ENCODE measurements at regions not wholly inside any gene's neighbourhood (a gene's known extent, or its start where the extent isn't known, plus 50 kb on each side); places are given as distances from the start of the nearest gene placed in this dataset.

- Histone ChIP-seq H3K36me3 (ENCODE audit: control insufficient read depth, insufficient read depth, low read length) (no peaks in the 10 kb centered on the region), H3K4me3 (replicated peaks; ENCODE audit: low read depth, low read length) (no peak overlapping the region), H3K27me3 (replicated peaks; ENCODE audit: control insufficient read depth, insufficient read depth, low read length) (no peaks in the 10 kb centered on the region)
- no peak for DNase-seq (ENCODE audit: extremely low read depth, insufficient read length)
- TF ChIP-seq CTCF (IDR thresholded peaks at IDR 0.05; ENCODE audit: insufficient read depth, low read length, poor library complexity, severe bottlenecking): no peak
Measured at GRCh38 chr5:160904591-160904990, 52.6 kb upstream of the ATP10B start.

GRCh38 chr5:160903551-160903950 lies 51.5 kb upstream of the ATP10B start:
- no peak for DNase-seq (ENCODE audit: extremely low read depth, insufficient read length)
- no peak for TF ChIP-seq CTCF (IDR thresholded peaks at IDR 0.05; ENCODE audit: insufficient read depth, low read length, poor library complexity, severe bottlenecking)
- H3K4me3 ChIP-seq (replicated peaks; ENCODE audit: low read depth, low read length): no peak overlapping the region
- no peaks in the 10 kb centered on the region for H3K27me3 ChIP-seq (replicated peaks; ENCODE audit: control insufficient read depth, insufficient read depth, low read length)
- H3K36me3 ChIP-seq (ENCODE audit: control insufficient read depth, insufficient read depth, low read length): no peaks in the 10 kb centered on the region

- DNase-seq (ENCODE audit: extremely low read depth, insufficient read length): no peak
- TF ChIP-seq CTCF (IDR thresholded peaks at IDR 0.05; ENCODE audit: insufficient read depth, low read length, poor library complexity, severe bottlenecking): no peak
Measured at GRCh38 chr5:160903076-160903475, 51.1 kb upstream of the ATP10B start.

More at GRCh38 chr5:160903076-160903475, 51.1 kb upstream of the ATP10B start:
- no peaks in the 10 kb centered on the region for H3K27me3 ChIP-seq (replicated peaks; ENCODE audit: control insufficient read depth, insufficient read depth, low read length)
- H3K4me3 ChIP-seq (replicated peaks; ENCODE audit: low read depth, low read length): no peak overlapping the region
- no peaks in the 10 kb centered on the region for H3K36me3 ChIP-seq (ENCODE audit: control insufficient read depth, insufficient read depth, low read length)

Measured in GM06990 (cell line).